ENCODE measurements at regions not wholly inside any gene's neighbourhood (a gene's known extent, or its start where the extent isn't known, plus 50 kb on each side); places are given as distances from the start of the nearest gene placed in this dataset.
"Not testable (repeated sequence)": the region's sequence is repeated elsewhere in the genome, so short reads cannot be mapped to it uniquely, and the experiment has no call there.

GRCh38 chr1:188769181-188769580 lies 1708.5 kb downstream of the BRINP3 start:
- in situ Hi-C loops (cut with MboI; ENCODE audit: low sequenced_read_pairs, unreplicated experiment) = no loop called here
- DNase-seq (ENCODE audit: low spot score) = no peak
- no peak for TF ChIP-seq CTCF (IDR thresholded peaks at IDR 0.05; ENCODE audit: borderline replicate concordance, control extremely low read depth, extremely low read depth, insufficient read depth, missing control alignments)

- no peak for TF ChIP-seq CTCF (IDR thresholded peaks at IDR 0.05; ENCODE audit: borderline replicate concordance, control extremely low read depth, extremely low read depth, insufficient read depth, missing control alignments)
- DNase-seq (ENCODE audit: low spot score) = no peak
- in situ Hi-C loops (cut with MboI; ENCODE audit: low sequenced_read_pairs, unreplicated experiment) = no loop called here
Observed at GRCh38 chr1:188769936-188770335, 1707.7 kb downstream of the BRINP3 start.

GRCh38 chr1:188778578-188778977 lies 1699.1 kb downstream of the BRINP3 start:
- TF ChIP-seq CTCF (IDR thresholded peaks at IDR 0.05; ENCODE audit: borderline replicate concordance, control extremely low read depth, extremely low read depth, insufficient read depth, missing control alignments) = no peak
- no peak for DNase-seq (ENCODE audit: low spot score)
- in situ Hi-C loops (cut with MboI; ENCODE audit: low sequenced_read_pairs, unreplicated experiment) = no loop called here

GRCh38 chr1:188782220-188782841 lies 1695.3 kb downstream of the BRINP3 start:
- in situ Hi-C loops (cut with MboI; ENCODE audit: low sequenced_read_pairs, unreplicated experiment) = no loop called here
- peak; percentile 41 for TF ChIP-seq CTCF (IDR thresholded peaks at IDR 0.05; ENCODE audit: borderline replicate concordance, control extremely low read depth, extremely low read depth, insufficient read depth, missing control alignments)
- DNase-seq (ENCODE audit: low spot score) = peak; percentile 16

GRCh38 chr1:188794969-188795368 lies 1682.7 kb downstream of the BRINP3 start:
- in situ Hi-C loops (cut with MboI; ENCODE audit: low sequenced_read_pairs, unreplicated experiment) = no loop called here
- no peak for TF ChIP-seq CTCF (IDR thresholded peaks at IDR 0.05; ENCODE audit: borderline replicate concordance, control extremely low read depth, extremely low read depth, insufficient read depth, missing control alignments)
- DNase-seq (ENCODE audit: low spot score) = no peak

GRCh38 chr1:188812153-188812552 lies 1665.5 kb downstream of the BRINP3 start:
- in situ Hi-C loops (cut with MboI; ENCODE audit: low sequenced_read_pairs, unreplicated experiment); DNase-seq (ENCODE audit: low spot score): not testable (repeated sequence)

GRCh38 chr1:188812836-188813573 lies 1664.7 kb downstream of the BRINP3 start:
- DNase-seq (ENCODE audit: low spot score); in situ Hi-C loops (cut with MboI; ENCODE audit: low sequenced_read_pairs, unreplicated experiment): not testable (repeated sequence)

All from GM13976 (cell line).